MCF 10A (cell line): ENCODE measurements at regions not wholly inside any gene's neighbourhood (a gene's known extent, or its start where the extent isn't known, plus 50 kb on each side); places are given as distances from the start of the nearest gene placed in this dataset.

Source experiments
- BruUV-seq: library from RNA; stranded (reverse); fragments of 400-500 nt; replicated peaks from 2 replicates; lab custom pipeline; 2021; lab: Mats Ljungman, UMichigan
- CTCF ChIA-PET: fragments of 300-600 bp; sonication (Branson Sonifier 250); formaldehyde crosslinking; extraction: SDS; loops from one replicate; lab custom pipeline; 2021; ENCODE audit warnings: antibody characterized with exemption, inconsistent platforms; lab: Yijun Ruan, JAX
- POLR2A ChIA-PET: fragments of 300-600, 350-650 bp; sonication (Branson Sonifier 250); formaldehyde crosslinking; extraction: SDS; loops from one replicate; lab custom pipeline; 2020; ENCODE audit warnings: antibody characterized with exemption, inconsistent platforms; lab: Yijun Ruan, JAX
- DNase-seq: peaks from one replicate; pipeline ENCODE4 v3.0.0-alpha.2; 2018; ENCODE audit not compliant: unreplicated experiment
- H3K27ac Mint-ChIP-seq: one replicate; pipeline ENCODE4 v1.8.0; 2022; ENCODE audit warnings: mild to moderate bottlenecking, low read depth, mixed read lengths; ENCODE audit not compliant: unreplicated experiment
- H3K27me3 Mint-ChIP-seq: one replicate; pipeline ENCODE4 v1.8.0; 2022; ENCODE audit warnings: mixed read lengths; ENCODE audit not compliant: insufficient read depth, unreplicated experiment
- H3K36me3 Mint-ChIP-seq: one replicate; pipeline ENCODE4 v1.8.0; 2022; ENCODE audit warnings: mild to moderate bottlenecking, moderate library complexity, mixed read lengths; ENCODE audit not compliant: insufficient read depth, unreplicated experiment
- H3K4me1 Mint-ChIP-seq: one replicate; pipeline ENCODE4 v1.8.0; 2022; ENCODE audit warnings: mixed read lengths; ENCODE audit not compliant: insufficient read depth, unreplicated experiment
- H3K4me3 Mint-ChIP-seq: one replicate; pipeline ENCODE4 v1.8.0; 2022; ENCODE audit warnings: mild to moderate bottlenecking, moderate library complexity, mixed read lengths; ENCODE audit not compliant: unreplicated experiment
- H3K9me3 Mint-ChIP-seq: one replicate; pipeline ENCODE4 v1.8.0; 2022; ENCODE audit warnings: mixed read lengths; ENCODE audit not compliant: unreplicated experiment
- CTCF ChIP-seq: fragments of 200-600 bp; IDR thresholded peaks from one replicate; pipeline ENCODE4 v1.8.0; 2022; ENCODE audit warnings: antibody characterized with exemption, mild to moderate bottlenecking; ENCODE audit not compliant: unreplicated experiment
- intact Hi-C: fragments of 100-400 bp; cut with micrococcal nuclease; formaldehyde crosslinking; loops from 2 replicates; pipeline ENCODE4 v1.14.1; 2022

GRCh38 chrX:10859353-10859752 is 239.0 kb upstream of the MID1 start:
- Mint-ChIP-seq H3K27ac (no peak overlapping the region), H3K4me1 (no peaks in the 10 kb centered on the region), H3K36me3 (no peaks in the 10 kb centered on the region), H3K27me3 (no peaks in the 10 kb centered on the region), H3K9me3 (peaks cover 6% of the 10 kb centered on the region), H3K4me3 (no peak overlapping the region)
- CTCF ChIA-PET = interaction anchor here (0.5 kb wide), 1 partner anchor 1040 kb away, joined by 5 read pairs; no protein-coding TSS in a partner anchor
- no peak for DNase-seq
- POLR2A ChIA-PET = no interaction called here
- intact Hi-C loops = no loop called here
- no peak for TF ChIP-seq CTCF
- BruUV-seq = no TSS peak

- no peak for TF ChIP-seq CTCF
- intact Hi-C loops = no loop called here
- no peaks in the 10 kb centered on the region for H3K9me3 Mint-ChIP-seq
- H3K36me3 Mint-ChIP-seq = no peaks in the 10 kb centered on the region
- no peaks in the 10 kb centered on the region for H3K27me3 Mint-ChIP-seq
- H3K4me3 Mint-ChIP-seq = no peak overlapping the region
- ChIA-PET CTCF (no interaction called here), POLR2A (no interaction called here)
- no peak overlapping the region for H3K27ac Mint-ChIP-seq
- no peak for DNase-seq
- no peaks in the 10 kb centered on the region for H3K4me1 Mint-ChIP-seq
- BruUV-seq = no TSS peak
Measured at GRCh38 chrX:10875995-10876394, 235.1 kb upstream of the HCCS start.

GRCh38 chrX:10882484-10882883 is 228.6 kb upstream of the HCCS start:
- Mint-ChIP-seq H3K36me3 (no peaks in the 10 kb centered on the region), H3K4me3 (no peak overlapping the region), H3K9me3 (no peaks in the 10 kb centered on the region), H3K27me3 (no peaks in the 10 kb centered on the region), H3K27ac (no peak overlapping the region), H3K4me1 (no peaks in the 10 kb centered on the region)
- POLR2A ChIA-PET = no interaction called here
- TF ChIP-seq CTCF = no peak
- no TSS peak for BruUV-seq
- DNase-seq = no peak
- CTCF ChIA-PET = no interaction called here
- intact Hi-C loops = no loop called here

- H3K4me3 Mint-ChIP-seq = no peak overlapping the region
- H3K4me1 Mint-ChIP-seq = no peaks in the 10 kb centered on the region
- no peak for TF ChIP-seq CTCF
- intact Hi-C loops = no loop called here
- BruUV-seq = no TSS peak
- no peak overlapping the region for H3K27ac Mint-ChIP-seq
- no peaks in the 10 kb centered on the region for H3K9me3 Mint-ChIP-seq
- H3K27me3 Mint-ChIP-seq = no peaks in the 10 kb centered on the region
- no peaks in the 10 kb centered on the region for H3K36me3 Mint-ChIP-seq
- ChIA-PET CTCF (no interaction called here), POLR2A (no interaction called here)
- no peak for DNase-seq
Measured at GRCh38 chrX:10884246-10884645, 226.9 kb upstream of the HCCS start.
